Stomach (tissue), 4 donors: ENCODE measurements at regions not wholly inside any gene's neighbourhood (a gene's known extent, or its start where the extent isn't known, plus 50 kb on each side); places are given as distances from the start of the nearest gene placed in this dataset.

Source experiments
- EP300 ChIP-seq: sonication (generic); formaldehyde crosslinking; IDR thresholded peaks from one replicate; pipeline ENCODE4 v1.6.1; 2017; ENCODE audit warnings: antibody characterized with exemption
- POLR2A ChIP-seq, 4 donors: fragments of 450-650 bp; IDR thresholded peaks; one replicate each; pipeline ENCODE4 v1.6.1; 2016; ENCODE audit warnings: antibody characterized with exemption in 4 of 4, control low read depth in 2 of 4, mild to moderate bottlenecking in 1 of 4, moderate library complexity in 1 of 4
- TF ChIP-seq, protein P1 (sequence below), 7 experiments: fragments of 450-650 bp in 4 of 7; fragments of 200-600 bp in 3 of 7; sonication (generic) in 3 of 7; IDR thresholded peaks; one replicate each; pipeline ENCODE4 v1.5.1; 2016 to 2019; ENCODE audit warnings: antibody characterized with exemption in 7 of 7, control low read depth in 2 of 7, mild to moderate bottlenecking in 1 of 7

DNA sequence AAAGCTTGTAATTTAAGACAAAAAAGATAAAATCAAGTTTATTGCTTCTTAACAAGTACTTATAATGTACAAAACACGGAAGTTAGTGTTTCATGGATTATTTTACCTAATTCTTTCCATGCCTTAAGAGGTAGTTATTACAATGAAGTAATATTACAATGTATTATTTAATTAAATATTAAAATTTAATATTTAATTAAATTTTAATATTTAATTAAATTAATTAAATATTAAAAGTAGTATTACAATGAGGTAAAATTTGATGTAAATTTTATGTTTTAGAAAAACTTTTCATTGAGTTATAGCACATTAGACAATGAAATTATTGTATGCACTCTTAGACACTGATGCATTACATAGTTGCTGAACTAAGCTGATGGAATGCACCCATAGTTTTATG is 220.7 kb upstream of the NETO1 start:
- TF ChIP-seq POLR2A (IDR thresholded peaks at IDR 0.05) = no peak
- TF ChIP-seq, protein P1, sequence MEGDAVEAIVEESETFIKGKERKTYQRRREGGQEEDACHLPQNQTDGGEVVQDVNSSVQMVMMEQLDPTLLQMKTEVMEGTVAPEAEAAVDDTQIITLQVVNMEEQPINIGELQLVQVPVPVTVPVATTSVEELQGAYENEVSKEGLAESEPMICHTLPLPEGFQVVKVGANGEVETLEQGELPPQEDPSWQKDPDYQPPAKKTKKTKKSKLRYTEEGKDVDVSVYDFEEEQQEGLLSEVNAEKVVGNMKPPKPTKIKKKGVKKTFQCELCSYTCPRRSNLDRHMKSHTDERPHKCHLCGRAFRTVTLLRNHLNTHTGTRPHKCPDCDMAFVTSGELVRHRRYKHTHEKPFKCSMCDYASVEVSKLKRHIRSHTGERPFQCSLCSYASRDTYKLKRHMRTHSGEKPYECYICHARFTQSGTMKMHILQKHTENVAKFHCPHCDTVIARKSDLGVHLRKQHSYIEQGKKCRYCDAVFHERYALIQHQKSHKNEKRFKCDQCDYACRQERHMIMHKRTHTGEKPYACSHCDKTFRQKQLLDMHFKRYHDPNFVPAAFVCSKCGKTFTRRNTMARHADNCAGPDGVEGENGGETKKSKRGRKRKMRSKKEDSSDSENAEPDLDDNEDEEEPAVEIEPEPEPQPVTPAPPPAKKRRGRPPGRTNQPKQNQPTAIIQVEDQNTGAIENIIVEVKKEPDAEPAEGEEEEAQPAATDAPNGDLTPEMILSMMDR (IDR thresholded peaks at IDR 0.05) = no peak
- no peak for TF ChIP-seq EP300
